ENCODE measurements at regions not wholly inside any gene's neighbourhood (a gene's known extent, or its start where the extent isn't known, plus 50 kb on each side); places are given as distances from the start of the nearest gene placed in this dataset.

DNA sequence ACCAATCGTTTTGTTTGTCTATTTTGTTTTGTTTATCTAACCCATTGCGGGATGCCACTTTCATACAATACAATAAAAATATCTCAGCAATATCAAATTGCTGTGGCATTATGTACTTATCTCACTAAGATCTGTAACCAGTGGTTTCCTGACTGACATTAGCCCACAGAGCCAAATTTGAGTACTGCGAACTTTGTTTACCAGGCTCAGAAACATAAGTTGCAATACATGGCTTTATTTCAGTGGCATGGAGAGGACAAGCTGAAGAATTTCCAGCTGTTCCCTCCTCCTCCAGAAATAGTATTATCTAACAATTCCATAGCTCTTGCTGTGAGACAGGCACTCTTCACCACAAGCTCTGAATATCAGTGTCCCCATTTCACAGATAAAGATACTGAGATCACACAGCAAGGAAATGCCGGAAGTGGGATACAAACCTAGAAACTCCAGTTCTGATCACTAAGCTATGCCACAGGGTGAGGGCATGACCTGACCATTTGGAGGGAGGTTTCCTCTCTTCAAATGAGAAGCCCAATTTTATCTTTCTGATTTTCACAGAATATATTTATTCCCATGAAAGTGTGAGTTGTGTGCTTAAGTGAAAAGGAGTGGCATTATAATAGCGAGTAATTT is 469.9 kb upstream of the CBLB start:
- H3K27ac ChIP-seq (replicated peaks), result no peak overlapping the region
- no peaks in the 10 kb centered on the region for H3K27me3 ChIP-seq (ENCODE audit: insufficient read depth, poor library complexity, severe bottlenecking)
- TF ChIP-seq POLR2AphosphoS5 (IDR thresholded peaks at IDR 0.05; ENCODE audit: low read depth), result no peak
- TF ChIP-seq REST (IDR thresholded peaks at IDR 0.05; ENCODE audit: insufficient replicate concordance, low read depth), result no peak
- TF ChIP-seq, protein P1, sequence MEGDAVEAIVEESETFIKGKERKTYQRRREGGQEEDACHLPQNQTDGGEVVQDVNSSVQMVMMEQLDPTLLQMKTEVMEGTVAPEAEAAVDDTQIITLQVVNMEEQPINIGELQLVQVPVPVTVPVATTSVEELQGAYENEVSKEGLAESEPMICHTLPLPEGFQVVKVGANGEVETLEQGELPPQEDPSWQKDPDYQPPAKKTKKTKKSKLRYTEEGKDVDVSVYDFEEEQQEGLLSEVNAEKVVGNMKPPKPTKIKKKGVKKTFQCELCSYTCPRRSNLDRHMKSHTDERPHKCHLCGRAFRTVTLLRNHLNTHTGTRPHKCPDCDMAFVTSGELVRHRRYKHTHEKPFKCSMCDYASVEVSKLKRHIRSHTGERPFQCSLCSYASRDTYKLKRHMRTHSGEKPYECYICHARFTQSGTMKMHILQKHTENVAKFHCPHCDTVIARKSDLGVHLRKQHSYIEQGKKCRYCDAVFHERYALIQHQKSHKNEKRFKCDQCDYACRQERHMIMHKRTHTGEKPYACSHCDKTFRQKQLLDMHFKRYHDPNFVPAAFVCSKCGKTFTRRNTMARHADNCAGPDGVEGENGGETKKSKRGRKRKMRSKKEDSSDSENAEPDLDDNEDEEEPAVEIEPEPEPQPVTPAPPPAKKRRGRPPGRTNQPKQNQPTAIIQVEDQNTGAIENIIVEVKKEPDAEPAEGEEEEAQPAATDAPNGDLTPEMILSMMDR (IDR thresholded peaks at IDR 0.05; ENCODE audit: insufficient read depth, low read length), result no peak
- no peak for TF ChIP-seq SPI1 (IDR thresholded peaks at IDR 0.05; ENCODE audit: borderline replicate concordance, low read depth)
- no peak for DNase-seq (ENCODE audit: low read depth in 1 of 2, low spot score in 1 of 2)
- no peak overlapping the region for H3K4me3 ChIP-seq (replicated peaks; ENCODE audit: insufficient read depth, low read length)

DNA sequence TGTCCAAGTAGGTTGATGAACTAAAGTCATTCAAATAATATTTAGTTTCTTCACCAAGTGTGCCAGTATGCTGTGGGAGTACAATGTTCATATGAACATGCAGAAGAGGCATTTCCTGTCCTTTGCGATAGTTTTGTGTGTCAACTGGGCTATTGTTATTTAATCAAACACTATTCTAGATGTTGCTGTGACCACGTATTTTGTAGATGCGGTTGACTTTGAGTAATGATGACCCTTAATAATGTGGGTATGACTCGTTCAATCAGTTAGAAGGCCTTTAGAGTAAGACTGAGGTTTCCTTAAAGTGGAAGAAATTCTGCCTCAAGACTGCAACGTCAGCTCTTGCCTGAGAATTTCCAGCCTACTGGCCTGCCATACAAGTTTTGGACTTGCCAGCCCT is 470.7 kb upstream of the CBLB start:
- no peak overlapping the region for H3K27ac ChIP-seq (replicated peaks)
- H3K27me3 ChIP-seq (ENCODE audit: insufficient read depth, poor library complexity, severe bottlenecking), result no peaks in the 10 kb centered on the region
- no peak for DNase-seq (ENCODE audit: low read depth in 1 of 2, low spot score in 1 of 2)
- TF ChIP-seq SPI1 (IDR thresholded peaks at IDR 0.05; ENCODE audit: borderline replicate concordance, low read depth) (no peak), REST (IDR thresholded peaks at IDR 0.05; ENCODE audit: insufficient replicate concordance, low read depth) (no peak), GABPA (IDR thresholded peaks at IDR 0.05; ENCODE audit: low read depth) (no peak), POLR2AphosphoS5 (IDR thresholded peaks at IDR 0.05; ENCODE audit: low read depth) (no peak)
- TF ChIP-seq, protein P1 (IDR thresholded peaks at IDR 0.05; ENCODE audit: insufficient read depth, low read length), result no peak
- H3K4me3 ChIP-seq (replicated peaks; ENCODE audit: insufficient read depth, low read length), result no peak overlapping the region

DNA sequence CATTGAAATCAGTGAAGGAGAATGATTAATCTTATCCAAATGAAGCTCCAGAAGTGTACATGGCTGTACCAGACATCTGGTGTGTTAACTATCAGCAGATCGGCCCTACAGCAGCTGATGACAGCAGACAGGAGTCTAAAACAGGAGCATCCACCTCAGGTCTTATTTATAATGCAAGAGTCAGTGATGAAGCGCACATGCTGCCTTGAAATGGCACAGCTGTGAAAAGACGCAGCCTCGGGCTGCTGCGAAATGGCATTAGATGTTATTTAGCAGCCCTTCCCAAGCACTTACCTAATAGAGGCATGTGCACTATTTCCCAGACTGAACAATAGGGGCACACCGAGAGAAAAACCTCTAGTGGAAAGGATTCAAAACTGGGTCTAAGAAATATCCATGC is 472.3 kb upstream of the CBLB start:
- H3K4me3 ChIP-seq (replicated peaks; ENCODE audit: insufficient read depth, low read length), result no peak overlapping the region
- DNase-seq (ENCODE audit: low read depth in 1 of 2, low spot score in 1 of 2), result no peak
- H3K27ac ChIP-seq (replicated peaks), result no peak overlapping the region
- TF ChIP-seq, protein P1 (IDR thresholded peaks at IDR 0.05; ENCODE audit: insufficient read depth, low read length), result no peak
- TF ChIP-seq SPI1 (IDR thresholded peaks at IDR 0.05; ENCODE audit: borderline replicate concordance, low read depth) (no peak), REST (IDR thresholded peaks at IDR 0.05; ENCODE audit: insufficient replicate concordance, low read depth) (no peak), GABPA (IDR thresholded peaks at IDR 0.05; ENCODE audit: low read depth) (no peak), POLR2AphosphoS5 (IDR thresholded peaks at IDR 0.05; ENCODE audit: low read depth) (no peak)
- no peaks in the 10 kb centered on the region for H3K27me3 ChIP-seq (ENCODE audit: insufficient read depth, poor library complexity, severe bottlenecking)

All from HL-60 (cell line).